ENCODE measurements at regions not wholly inside any gene's neighbourhood (a gene's known extent, or its start where the extent isn't known, plus 50 kb on each side); places are given as distances from the start of the nearest gene placed in this dataset.

GRCh38 chr12:60421741-60422140, 825.9 kb downstream of the SLC16A7 start:
- Mint-ChIP-seq H3K9me3 (no peaks in the 10 kb centered on the region), H3K27ac (no peak overlapping the region), H3K36me3 (ENCODE audit: low read depth) (no peaks in the 10 kb centered on the region), H3K4me1 (no peaks in the 10 kb centered on the region), H3K27me3 (no peaks in the 10 kb centered on the region), H3K4me3 (no peak overlapping the region)
- no peak for ATAC-seq (replicated peaks)

GRCh38 chr12:60437297-60437696, 841.5 kb downstream of the SLC16A7 start:
- H3K27ac Mint-ChIP-seq: no peak overlapping the region

GRCh38 chr12:60441577-60441976, 845.7 kb downstream of the SLC16A7 start:
- H3K27ac Mint-ChIP-seq: no peak overlapping the region
- H3K4me1 Mint-ChIP-seq: no peaks in the 10 kb centered on the region
- H3K36me3 Mint-ChIP-seq (ENCODE audit: low read depth): no peaks in the 10 kb centered on the region
- H3K4me3 Mint-ChIP-seq: no peak overlapping the region
- peaks cover 19% of the 10 kb centered on the region for H3K9me3 Mint-ChIP-seq
- no peak for ATAC-seq (replicated peaks)
- no peaks in the 10 kb centered on the region for H3K27me3 Mint-ChIP-seq

More at GRCh38 chr12:60437297-60437696, 841.5 kb downstream of the SLC16A7 start:
- no peak for ATAC-seq (replicated peaks)
- Mint-ChIP-seq H3K4me3 (no peak overlapping the region), H3K9me3 (peaks cover 11% of the 10 kb centered on the region), H3K27me3 (no peaks in the 10 kb centered on the region), H3K36me3 (ENCODE audit: low read depth) (no peaks in the 10 kb centered on the region), H3K4me1 (no peaks in the 10 kb centered on the region)

- Mint-ChIP-seq H3K27me3 (no peaks in the 10 kb centered on the region), H3K27ac (no peak overlapping the region), H3K4me3 (no peak overlapping the region), H3K4me1 (no peaks in the 10 kb centered on the region), H3K9me3 (peaks cover 7% of the 10 kb centered on the region), H3K36me3 (ENCODE audit: low read depth) (no peaks in the 10 kb centered on the region)
- no peak for ATAC-seq (replicated peaks)
Observed at GRCh38 chr12:60451457-60451856, 855.6 kb downstream of the SLC16A7 start.

GRCh38 chr12:60465060-60465459, 869.2 kb downstream of the SLC16A7 start:
- no peak overlapping the region for H3K4me3 Mint-ChIP-seq
- H3K27ac Mint-ChIP-seq: no peak overlapping the region
- no peaks in the 10 kb centered on the region for H3K36me3 Mint-ChIP-seq (ENCODE audit: low read depth)
- no peaks in the 10 kb centered on the region for H3K4me1 Mint-ChIP-seq
- no peak for ATAC-seq (replicated peaks)
- H3K9me3 Mint-ChIP-seq: peaks cover 8% of the 10 kb centered on the region
- no peaks in the 10 kb centered on the region for H3K27me3 Mint-ChIP-seq

- H3K9me3 Mint-ChIP-seq: peaks cover 3% of the 10 kb centered on the region
- no peak overlapping the region for H3K4me3 Mint-ChIP-seq
- H3K27me3 Mint-ChIP-seq: no peaks in the 10 kb centered on the region
- no peaks in the 10 kb centered on the region for H3K36me3 Mint-ChIP-seq (ENCODE audit: low read depth)
- no peak for ATAC-seq (replicated peaks)
- no peak overlapping the region for H3K27ac Mint-ChIP-seq
- H3K4me1 Mint-ChIP-seq: no peaks in the 10 kb centered on the region
Observed at GRCh38 chr12:60468546-60468945, 872.7 kb downstream of the SLC16A7 start.

- no peaks in the 10 kb centered on the region for H3K36me3 Mint-ChIP-seq (ENCODE audit: low read depth)
- no peak for ATAC-seq (replicated peaks)
Observed at GRCh38 chr12:60475825-60476224, 880.0 kb downstream of the SLC16A7 start.

GRCh38 chr12:60487284-60487683, 891.5 kb downstream of the SLC16A7 start:
- Mint-ChIP-seq H3K36me3 (ENCODE audit: low read depth) (no peaks in the 10 kb centered on the region), H3K27me3 (no peaks in the 10 kb centered on the region), H3K4me3 (no peak overlapping the region), H3K27ac (no peak overlapping the region), H3K4me1 (no peaks in the 10 kb centered on the region), H3K9me3 (peaks cover 12% of the 10 kb centered on the region)
- no peak for ATAC-seq (replicated peaks)

More at GRCh38 chr12:60475825-60476224, 880.0 kb downstream of the SLC16A7 start:
- no peaks in the 10 kb centered on the region for H3K9me3 Mint-ChIP-seq
- H3K4me3 Mint-ChIP-seq: no peak overlapping the region
- no peaks in the 10 kb centered on the region for H3K4me1 Mint-ChIP-seq
- H3K27me3 Mint-ChIP-seq: no peaks in the 10 kb centered on the region
- H3K27ac Mint-ChIP-seq: no peak overlapping the region

GRCh38 chr12:60489071-60489470, 893.2 kb downstream of the SLC16A7 start:
- ATAC-seq (replicated peaks): no peak
- Mint-ChIP-seq H3K4me3 (no peak overlapping the region), H3K27me3 (no peaks in the 10 kb centered on the region)

GRCh38 chr12:60494244-60494643, 898.4 kb downstream of the SLC16A7 start:
- ATAC-seq (replicated peaks): no peak
- no peak overlapping the region for H3K4me3 Mint-ChIP-seq

More at GRCh38 chr12:60489071-60489470, 893.2 kb downstream of the SLC16A7 start:
- Mint-ChIP-seq H3K4me1 (no peaks in the 10 kb centered on the region), H3K27ac (no peak overlapping the region), H3K9me3 (peaks cover 3% of the 10 kb centered on the region), H3K36me3 (ENCODE audit: low read depth) (no peaks in the 10 kb centered on the region)

GRCh38 chr12:60498656-60499055, 902.8 kb downstream of the SLC16A7 start:
- Mint-ChIP-seq H3K36me3 (ENCODE audit: low read depth) (no peaks in the 10 kb centered on the region), H3K27me3 (no peaks in the 10 kb centered on the region), H3K27ac (no peak overlapping the region)

More at GRCh38 chr12:60494244-60494643, 898.4 kb downstream of the SLC16A7 start:
- peaks cover 5% of the 10 kb centered on the region for H3K9me3 Mint-ChIP-seq
- H3K36me3 Mint-ChIP-seq (ENCODE audit: low read depth): no peaks in the 10 kb centered on the region
- no peaks in the 10 kb centered on the region for H3K4me1 Mint-ChIP-seq
- no peak overlapping the region for H3K27ac Mint-ChIP-seq
- no peaks in the 10 kb centered on the region for H3K27me3 Mint-ChIP-seq

GRCh38 chr12:60501124-60501729, 905.4 kb downstream of the SLC16A7 start:
- H3K4me3 Mint-ChIP-seq: no peak overlapping the region
- no peaks in the 10 kb centered on the region for H3K36me3 Mint-ChIP-seq (ENCODE audit: low read depth)
- peaks cover 6% of the 10 kb centered on the region for H3K9me3 Mint-ChIP-seq
- no peaks in the 10 kb centered on the region for H3K27me3 Mint-ChIP-seq
- H3K4me1 Mint-ChIP-seq: no peaks in the 10 kb centered on the region
- no peak overlapping the region for H3K27ac Mint-ChIP-seq
- ATAC-seq (replicated peaks): no peak

More at GRCh38 chr12:60498656-60499055, 902.8 kb downstream of the SLC16A7 start:
- Mint-ChIP-seq H3K4me1 (no peaks in the 10 kb centered on the region), H3K4me3 (no peak overlapping the region), H3K9me3 (peaks cover 8% of the 10 kb centered on the region)
- no peak for ATAC-seq (replicated peaks)

GRCh38 chr12:60522684-60523400, 927.0 kb downstream of the SLC16A7 start:
- Mint-ChIP-seq H3K4me3 (no peak overlapping the region), H3K4me1 (no peaks in the 10 kb centered on the region), H3K9me3 (peaks cover 8% of the 10 kb centered on the region), H3K27ac (no peak overlapping the region), H3K27me3 (no peaks in the 10 kb centered on the region), H3K36me3 (ENCODE audit: low read depth) (no peaks in the 10 kb centered on the region)
- no peak for ATAC-seq (replicated peaks)

- peaks cover 3% of the 10 kb centered on the region for H3K9me3 Mint-ChIP-seq
- no peaks in the 10 kb centered on the region for H3K36me3 Mint-ChIP-seq (ENCODE audit: low read depth)
- no peak for ATAC-seq (replicated peaks)
- H3K4me1 Mint-ChIP-seq: no peaks in the 10 kb centered on the region
- H3K27me3 Mint-ChIP-seq: no peaks in the 10 kb centered on the region
- H3K27ac Mint-ChIP-seq: no peak overlapping the region
- no peak overlapping the region for H3K4me3 Mint-ChIP-seq
Observed at GRCh38 chr12:60529261-60529660, 933.4 kb downstream of the SLC16A7 start.

GRCh38 chr12:60529723-60530122, 933.9 kb downstream of the SLC16A7 start:
- no peaks in the 10 kb centered on the region for H3K36me3 Mint-ChIP-seq (ENCODE audit: low read depth)
- no peak overlapping the region for H3K4me3 Mint-ChIP-seq
- no peaks in the 10 kb centered on the region for H3K4me1 Mint-ChIP-seq
- peaks cover 3% of the 10 kb centered on the region for H3K9me3 Mint-ChIP-seq
- H3K27ac Mint-ChIP-seq: no peak overlapping the region
- no peak for ATAC-seq (replicated peaks)
- H3K27me3 Mint-ChIP-seq: no peaks in the 10 kb centered on the region

Data from activated T-helper 17 cell treated with anti-CD3 and anti-CD28 coated beads, Interleukin-2, amount 50 U/mL, for 72 hours (primary cell).